Fibroblast of villous mesenchyme (primary cell): ENCODE measurements at regions not wholly inside any gene's neighbourhood (a gene's known extent, or its start where the extent isn't known, plus 50 kb on each side); places are given as distances from the start of the nearest gene placed in this dataset.
A peak's percentile ranks its signal among the peaks of the same experiment; 100 is the strongest.

ENCODE experiments used
- DNase-seq: peaks from one replicate; pipeline ENCODE4 v3.0.0-alpha.2; 2010; ENCODE audit warnings: low read depth
- H3K4me3 ChIP-seq: 2 replicates; pipeline ENCODE4 v1.5.1; 2011; ENCODE audit warnings: low read depth, mild to moderate bottlenecking, low read length
- CTCF ChIP-seq: IDR thresholded peaks from 2 replicates; pipeline ENCODE4 v1.5.1; 2012; ENCODE audit warnings: low read depth, mild to moderate bottlenecking, low read length; ENCODE audit not compliant: insufficient read depth

DNA sequence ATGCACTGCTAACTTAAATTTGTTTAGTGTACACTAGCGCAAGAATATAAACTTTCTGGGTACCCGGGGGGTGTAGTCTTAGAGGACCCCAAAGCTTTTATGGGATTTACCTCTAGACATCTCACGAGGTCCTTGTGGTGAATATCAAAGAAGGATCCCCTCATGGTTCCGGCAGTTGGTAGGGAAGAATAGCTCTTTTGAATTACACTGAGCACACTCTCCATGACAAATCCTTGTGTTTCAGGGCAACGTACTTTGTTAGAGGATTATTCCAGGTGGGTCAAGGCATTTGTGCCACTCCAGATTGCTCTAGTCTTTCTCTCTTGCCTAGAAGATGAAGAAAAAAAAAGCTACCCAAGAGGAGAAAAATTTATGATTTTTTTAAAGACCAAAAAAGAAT, 387.6 kb downstream of the PDHA2 start:
- no peak for TF ChIP-seq CTCF
- DNase-seq, result no peak
- no peak overlapping the region for H3K4me3 ChIP-seq

- TF ChIP-seq CTCF, result no peak
- no peak for DNase-seq
- H3K4me3 ChIP-seq, result no peak overlapping the region
Observed at GRCh38 chr4:96228463-96228862, 388.6 kb downstream of the PDHA2 start.

- no peak for DNase-seq
- no peak for TF ChIP-seq CTCF
- H3K4me3 ChIP-seq, result no peak overlapping the region
Observed at GRCh38 chr4:96240041-96240440, 400.1 kb downstream of the PDHA2 start.

- H3K4me3 ChIP-seq, result no peak overlapping the region
- no peak for DNase-seq
- TF ChIP-seq CTCF, result no peak
Observed at GRCh38 chr4:96241819-96242218, 401.9 kb downstream of the PDHA2 start.

DNA sequence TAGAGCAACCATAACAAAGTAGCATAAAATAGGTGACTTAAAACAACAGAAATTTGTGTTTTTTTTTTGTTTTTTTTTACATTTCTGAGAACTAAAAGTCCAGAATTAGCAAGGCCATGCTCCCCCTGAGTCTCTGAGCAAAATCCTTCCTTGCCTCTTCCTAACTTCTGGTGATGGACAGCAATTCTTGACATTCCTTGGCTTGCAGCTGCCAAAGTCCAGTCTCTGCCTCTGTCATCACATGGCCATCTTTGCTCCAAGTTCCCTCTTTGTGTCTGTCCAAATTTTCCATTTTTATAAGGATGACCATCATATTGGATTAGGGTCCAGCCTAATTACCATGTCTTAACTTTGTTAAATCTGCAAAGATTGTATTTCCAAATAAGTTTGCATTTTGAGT, 407.2 kb downstream of the PDHA2 start:
- no peak overlapping the region for H3K4me3 ChIP-seq
- no peak for TF ChIP-seq CTCF
- no peak for DNase-seq

DNA sequence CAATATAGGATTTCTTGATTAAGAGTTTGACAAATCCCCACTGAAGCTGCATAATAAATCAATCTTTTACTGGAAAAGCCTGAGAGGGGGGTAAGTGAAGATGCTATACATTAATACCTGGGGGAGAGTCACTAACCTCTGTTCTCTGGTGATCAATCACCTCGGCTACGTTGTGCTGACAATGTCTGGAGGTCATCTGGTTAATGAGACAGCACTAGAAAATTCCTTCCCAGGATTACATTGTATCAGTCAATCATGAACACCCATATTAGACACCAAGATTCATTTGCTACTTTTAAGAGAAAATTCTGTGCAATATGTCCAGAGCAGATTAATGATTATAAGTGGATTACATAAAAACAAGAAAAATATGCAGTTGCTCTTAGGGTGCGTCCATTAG, 408.3 kb downstream of the PDHA2 start:
- DNase-seq, result no peak
- no peak for TF ChIP-seq CTCF

GRCh38 chr4:96260064-96260682, 420.3 kb downstream of the PDHA2 start:
- peak; percentile 9 for DNase-seq
- no peak for TF ChIP-seq CTCF
- H3K4me3 ChIP-seq, result no peak overlapping the region

More for the DNA sequence above, 408.3 kb downstream of the PDHA2 start:
- no peak overlapping the region for H3K4me3 ChIP-seq
